ENCODE measurements at regions not wholly inside any gene's neighbourhood (a gene's known extent, or its start where the extent isn't known, plus 50 kb on each side); places are given as distances from the start of the nearest gene placed in this dataset.
A peak's percentile ranks its signal among the peaks of the same experiment; 100 is the strongest.

DNA sequence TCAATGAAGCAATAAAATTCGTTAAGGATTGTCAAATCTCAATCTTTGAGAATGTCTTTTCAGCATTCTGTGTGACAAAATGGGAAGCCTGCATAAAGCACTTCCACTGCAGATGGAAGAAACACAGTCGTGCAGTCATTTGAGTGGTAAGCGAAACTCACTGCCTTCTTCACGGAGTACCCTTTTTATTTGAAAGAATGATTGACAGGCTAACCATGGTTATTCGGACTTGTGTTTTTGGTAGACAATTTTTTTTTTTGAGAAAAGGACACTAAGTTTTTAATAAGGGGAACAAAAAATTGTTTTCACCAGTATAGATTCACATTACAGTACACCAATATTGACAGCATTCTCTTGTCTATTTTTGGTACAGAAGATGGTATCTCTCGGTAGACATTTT lies 86.9 kb upstream of the MSX1 start:
- no peak for DNase-seq (ENCODE audit: low read depth)

DNA sequence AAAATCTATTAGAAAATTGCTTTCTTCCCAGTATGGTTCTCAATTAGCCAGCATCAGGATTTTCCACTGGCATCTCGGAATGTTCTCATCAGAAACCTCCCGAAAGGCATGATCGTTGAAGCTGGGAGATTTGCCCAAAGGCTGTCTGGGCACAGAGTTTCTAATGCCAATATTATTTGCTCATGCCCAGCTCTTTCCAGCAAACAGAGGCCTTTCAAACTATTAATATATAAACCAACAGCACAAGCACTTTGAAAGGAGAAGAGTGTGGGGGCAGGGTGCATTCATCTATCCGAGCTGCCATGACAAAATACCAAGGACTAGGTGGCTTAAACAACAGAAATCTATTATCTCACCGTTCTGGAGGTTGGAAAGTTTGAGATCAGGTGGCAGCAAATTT lies 88.3 kb upstream of the MSX1 start:
- DNase-seq (ENCODE audit: low read depth), result no peak

DNA sequence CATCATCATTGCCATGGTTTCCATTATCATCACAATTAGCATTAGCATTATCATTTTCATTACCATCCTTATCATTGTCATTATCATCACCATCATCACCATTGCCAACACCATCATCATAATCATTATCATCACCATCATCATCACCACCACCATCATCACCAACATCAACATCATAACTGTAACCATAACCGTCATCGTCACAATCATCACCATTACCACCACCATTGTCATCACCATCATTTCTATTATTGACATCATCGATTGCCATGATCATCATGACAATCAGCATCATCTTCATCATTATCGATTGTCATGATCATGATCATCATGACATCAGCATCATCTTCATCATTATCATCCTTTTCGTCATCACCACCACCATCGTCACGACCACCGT lies 88.9 kb upstream of the MSX1 start:
- no peak for DNase-seq (ENCODE audit: low read depth)

GRCh38 chr4:4766564-4766963 lies 92.9 kb upstream of the MSX1 start:
- DNase-seq (ENCODE audit: low read depth), result no peak

DNA sequence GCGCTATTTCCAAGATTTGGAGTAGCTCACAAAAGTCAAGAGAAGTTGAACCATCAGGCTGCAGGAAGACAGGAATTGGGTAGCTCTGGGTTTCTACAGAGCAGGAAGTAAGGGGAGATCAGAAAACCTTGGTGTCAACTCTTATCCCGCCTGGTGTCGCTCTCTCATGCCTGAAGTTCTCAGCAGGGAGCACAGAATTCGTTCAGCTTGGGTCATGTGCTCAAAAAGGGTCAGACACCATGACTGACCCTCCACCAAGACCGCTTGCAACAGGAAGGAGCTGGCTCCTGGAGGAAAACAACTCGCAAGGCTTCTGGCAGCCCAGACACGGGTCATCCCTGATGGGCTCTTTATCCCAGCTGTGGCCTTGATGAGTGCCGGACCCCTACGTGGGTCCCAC lies 93.7 kb upstream of the MSX1 start:
- DNase-seq (ENCODE audit: low read depth), result no peak

- no peak for DNase-seq (ENCODE audit: low read depth)
These were observed 94.9 kb upstream of the MSX1 start for GRCh38 chr4:4764558-4764905.

GRCh38 chr4:4763822-4764557 lies 95.5 kb upstream of the MSX1 start:
- no peak for DNase-seq (ENCODE audit: low read depth)

DNA sequence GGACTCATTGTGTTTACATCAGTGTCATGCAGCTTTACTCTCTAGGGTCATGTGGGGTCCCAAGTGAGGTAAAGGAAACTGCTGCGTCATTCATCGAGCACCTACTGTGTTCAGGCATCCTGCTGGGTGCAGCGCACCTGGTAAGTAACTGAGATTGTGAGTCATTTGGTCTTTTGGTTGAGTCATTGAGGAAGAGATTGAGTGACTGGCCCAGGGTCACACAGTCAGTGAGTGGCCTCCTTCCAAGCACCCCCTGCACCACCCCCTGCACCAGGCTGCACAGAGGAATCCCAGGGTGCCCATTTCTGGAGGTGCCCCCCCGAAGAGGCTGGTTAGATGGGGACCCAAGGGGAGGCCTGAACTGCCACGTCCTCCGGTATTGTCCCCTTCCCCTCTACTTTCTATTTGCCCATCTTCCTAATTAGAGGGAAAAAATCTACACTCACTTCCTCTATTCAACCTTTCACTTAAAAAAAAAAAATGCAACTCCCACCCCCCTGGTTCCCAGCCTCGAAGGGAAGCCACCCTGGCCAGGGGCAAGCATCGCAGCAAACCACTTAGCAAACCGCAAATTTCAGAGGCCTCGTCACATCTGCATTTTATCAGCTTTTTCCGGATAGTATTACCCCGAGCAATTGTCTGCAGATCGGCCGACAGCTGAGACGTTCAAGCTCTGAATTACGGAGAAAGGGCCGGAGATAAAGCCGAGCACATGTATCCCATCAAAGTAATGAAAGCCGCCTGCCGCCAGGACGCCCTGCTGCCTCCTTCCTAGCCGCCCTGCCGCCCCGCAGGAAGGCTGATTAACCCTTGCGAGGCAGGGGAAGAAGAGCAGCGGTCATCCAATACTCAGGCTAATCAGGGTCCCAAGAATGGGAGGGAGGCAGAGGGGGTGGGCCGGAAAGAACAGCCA lies 96.3 kb upstream of the MSX1 start:
- DNase-seq (ENCODE audit: low read depth), result peak; percentile 28

- no peak for DNase-seq (ENCODE audit: low read depth)
These were observed 97.2 kb upstream of the MSX1 start for GRCh38 chr4:4762300-4762699.

- no peak for DNase-seq (ENCODE audit: low read depth)
These were observed 98.1 kb upstream of the MSX1 start for GRCh38 chr4:4761128-4761982.

DNA sequence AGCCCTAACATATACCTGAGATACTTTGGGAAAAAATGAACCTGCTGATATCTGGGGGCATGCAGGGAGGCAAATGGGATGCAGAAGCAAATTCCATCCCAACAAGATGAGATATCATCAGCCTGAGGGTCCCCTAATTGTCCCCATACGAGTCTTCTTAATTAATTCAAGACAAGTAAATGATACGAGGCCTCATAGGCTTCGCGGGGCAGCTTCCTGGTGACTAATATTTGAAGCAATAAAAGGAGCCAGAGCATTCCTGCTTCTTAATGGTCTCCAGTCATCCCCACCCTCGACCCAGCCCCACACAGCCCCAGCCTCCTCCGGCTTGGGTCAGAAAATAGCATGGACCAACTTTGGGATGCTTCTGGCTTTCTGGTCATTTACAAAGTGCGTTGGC lies 99.6 kb upstream of the MSX1 start:
- no peak for DNase-seq (ENCODE audit: low read depth)

- DNase-seq (ENCODE audit: low read depth), result no peak
These were observed 100.2 kb upstream of the MSX1 start for GRCh38 chr4:4759232-4759631.

GRCh38 chr4:4758681-4759080 lies 100.8 kb upstream of the MSX1 start:
- no peak for DNase-seq (ENCODE audit: low read depth)

DNA sequence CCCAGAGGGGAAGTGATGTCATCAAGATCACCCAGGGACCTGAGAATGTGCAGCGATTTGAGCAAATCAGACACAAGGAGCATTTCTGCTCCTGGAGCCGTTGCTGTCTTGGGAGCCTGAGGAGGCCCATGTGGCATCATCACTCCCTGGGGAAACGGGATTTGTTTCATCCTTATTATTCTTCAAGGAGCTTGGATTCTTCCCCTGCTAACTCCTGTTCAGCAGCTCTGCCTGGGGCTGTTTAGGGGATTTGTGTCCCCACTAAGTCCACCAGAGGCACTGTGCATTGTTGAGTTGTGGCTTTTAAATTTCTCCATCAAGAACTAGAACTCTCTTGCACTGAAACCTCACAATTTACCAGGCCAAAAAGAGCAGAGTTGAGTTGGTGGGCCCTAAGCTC lies 104.2 kb upstream of the MSX1 start:
- DNase-seq (ENCODE audit: low read depth), result no peak

DNA sequence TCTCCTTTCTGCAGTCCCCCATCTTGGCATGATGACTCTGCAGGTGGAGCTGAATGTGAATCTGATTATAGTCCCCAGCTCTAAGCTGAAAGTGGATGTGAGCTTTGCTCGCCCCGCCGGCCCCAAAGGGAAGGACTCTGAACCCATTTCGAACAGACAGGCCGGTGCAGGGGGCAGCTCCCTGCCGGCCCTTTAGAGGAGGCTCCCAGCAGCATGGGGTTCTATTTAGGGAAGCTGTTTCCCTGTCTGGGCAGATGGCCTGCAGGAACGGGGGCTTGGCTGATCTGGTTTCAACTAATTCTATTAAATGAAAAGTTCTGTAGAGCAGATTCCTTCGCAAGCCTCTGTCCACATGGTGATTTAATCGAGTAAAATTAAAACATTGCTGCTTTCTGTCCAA lies 104.8 kb upstream of the MSX1 start:
- DNase-seq (ENCODE audit: low read depth), result no peak

DNA sequence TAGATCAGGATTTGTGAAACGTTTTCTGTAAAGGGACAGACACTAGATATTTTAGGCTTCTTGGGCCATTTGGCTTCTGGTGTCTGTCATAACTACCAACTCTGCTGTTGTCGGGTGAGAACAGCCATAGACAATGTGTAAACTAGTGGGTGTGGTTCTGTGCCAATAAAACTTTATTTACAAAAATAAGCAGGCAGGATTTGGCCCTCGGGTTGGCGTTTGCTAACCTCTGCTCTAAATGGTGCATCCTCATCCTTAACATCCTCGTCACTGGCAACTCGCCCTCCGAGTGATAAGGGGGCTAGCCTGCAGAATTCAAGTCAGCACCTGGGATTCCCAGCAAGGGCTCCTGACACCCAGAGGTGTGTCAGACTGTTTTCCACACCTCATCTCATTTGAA lies 105.8 kb upstream of the MSX1 start:
- DNase-seq (ENCODE audit: low read depth), result no peak

- DNase-seq (ENCODE audit: low read depth), result peak; percentile 33
These were observed 106.7 kb upstream of the MSX1 start for GRCh38 chr4:4752576-4753401.

DNA sequence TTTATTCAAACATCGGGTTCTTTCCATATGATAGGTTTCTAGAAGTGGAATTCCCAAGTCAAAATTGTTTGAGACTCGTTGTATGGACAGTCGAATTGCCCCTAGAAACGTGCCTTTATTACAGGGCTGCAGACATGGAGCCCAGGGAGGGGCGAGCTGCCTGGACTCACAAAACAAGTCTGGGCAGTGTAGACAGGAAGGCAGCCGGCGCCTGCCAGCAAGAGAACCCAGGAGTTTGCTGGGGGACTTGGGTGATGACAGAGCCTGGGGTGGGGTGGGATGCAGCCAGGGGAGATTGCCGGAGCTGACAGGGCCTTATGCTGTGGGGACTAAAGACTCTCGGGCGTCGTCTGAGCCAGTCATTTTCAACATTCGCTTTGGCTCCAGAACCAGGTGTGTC lies 107.4 kb upstream of the MSX1 start:
- DNase-seq (ENCODE audit: low read depth), result no peak

GRCh38 chr4:4750187-4750586 lies 109.3 kb upstream of the MSX1 start:
- no peak for DNase-seq (ENCODE audit: low read depth)

DNA sequence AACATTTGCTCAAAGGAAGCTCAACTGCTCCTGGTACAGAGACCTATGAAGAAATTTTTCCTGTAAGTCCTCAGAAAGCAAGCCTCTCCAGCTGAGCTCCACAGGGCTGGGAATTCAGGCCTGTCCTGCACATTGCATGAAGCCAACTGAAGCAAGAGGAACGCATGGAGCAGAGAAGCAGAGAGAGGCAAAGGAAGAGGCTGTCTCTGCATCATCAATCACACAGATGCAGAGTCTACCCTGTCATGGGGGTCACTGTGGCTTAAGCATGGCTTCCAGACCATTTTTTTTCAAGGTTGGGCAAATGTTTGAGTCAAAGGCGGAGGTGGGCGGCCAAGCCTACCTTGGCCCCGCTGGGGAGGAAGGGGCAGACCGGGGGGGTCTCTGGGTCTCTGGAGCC lies 110.3 kb upstream of the MSX1 start:
- DNase-seq (ENCODE audit: low read depth), result no peak

GRCh38 chr4:4746444-4746843 lies 113.0 kb upstream of the MSX1 start:
- no peak for DNase-seq (ENCODE audit: low read depth)

DNA sequence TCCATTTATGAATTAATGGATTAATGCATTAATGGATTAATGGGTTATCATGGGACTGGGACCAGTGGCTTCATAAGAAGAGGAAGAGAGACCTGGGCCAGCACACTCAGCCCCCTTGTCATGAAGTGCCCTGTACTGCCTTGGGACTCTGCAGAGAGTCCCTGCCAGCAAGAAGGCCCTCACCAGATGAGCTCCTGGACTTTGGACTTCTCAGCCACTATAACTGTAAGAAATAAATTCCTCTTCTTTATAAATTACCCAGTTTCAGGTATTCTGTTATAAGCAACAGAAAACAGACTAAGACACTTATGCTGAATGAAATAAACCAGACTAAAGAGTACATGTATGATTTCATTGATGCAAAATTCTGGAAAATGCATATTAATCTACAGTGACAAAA lies 119.4 kb upstream of the MSX1 start:
- no peak for DNase-seq (ENCODE audit: low read depth)
